ENCODE measurements at regions not wholly inside any gene's neighbourhood (a gene's known extent, or its start where the extent isn't known, plus 50 kb on each side); places are given as distances from the start of the nearest gene placed in this dataset.

- TF ChIP-seq CTCF (IDR thresholded peaks at IDR 0.05), result no peak
- TF ChIP-seq POLR2A (IDR thresholded peaks at IDR 0.05), result no peak
Observed at GRCh38 chr3:115478359-115478758, 145.0 kb upstream of the GAP43 start.

Measured in esophagus squamous epithelium (tissue), 4 donors.